RCC 7860 (cell line): ENCODE measurements at regions not wholly inside any gene's neighbourhood (a gene's known extent, or its start where the extent isn't known, plus 50 kb on each side); places are given as distances from the start of the nearest gene placed in this dataset.
A peak's percentile ranks its signal among the peaks of the same experiment; 100 is the strongest.

ENCODE experiments used
- DNase-seq: peaks from one replicate; pipeline ENCODE4 v3.0.0-alpha.2; 2015; ENCODE audit warnings: low spot score
- FAIRE-seq: peaks from 2 replicates; lab custom pipeline; 2012; peaks lifted over from hg19 to GRCh38; lab: Jason Lieb, UNC

DNA sequence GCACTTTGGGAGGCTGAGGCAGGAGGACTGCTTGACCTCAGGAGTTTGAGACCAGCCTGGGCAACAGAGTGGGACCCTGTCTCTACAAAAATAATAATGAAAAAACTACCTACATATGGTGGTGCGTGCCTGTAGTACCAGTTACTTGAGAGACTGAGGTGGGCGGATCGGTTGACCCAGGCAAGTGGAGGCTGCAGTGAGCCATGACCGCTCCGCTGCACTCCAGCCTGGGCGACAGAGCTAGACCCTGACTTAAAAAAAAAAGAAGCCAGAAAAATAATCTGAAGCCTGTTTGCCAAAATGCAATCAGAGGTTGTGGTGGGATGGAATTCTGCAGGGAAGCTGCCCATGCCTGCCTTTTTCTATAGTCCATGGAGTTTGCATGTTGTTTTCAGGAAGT lies 50.4 kb upstream of the GGTA1 start:
- DNase-seq (no peak), FAIRE-seq (no peak)

DNA sequence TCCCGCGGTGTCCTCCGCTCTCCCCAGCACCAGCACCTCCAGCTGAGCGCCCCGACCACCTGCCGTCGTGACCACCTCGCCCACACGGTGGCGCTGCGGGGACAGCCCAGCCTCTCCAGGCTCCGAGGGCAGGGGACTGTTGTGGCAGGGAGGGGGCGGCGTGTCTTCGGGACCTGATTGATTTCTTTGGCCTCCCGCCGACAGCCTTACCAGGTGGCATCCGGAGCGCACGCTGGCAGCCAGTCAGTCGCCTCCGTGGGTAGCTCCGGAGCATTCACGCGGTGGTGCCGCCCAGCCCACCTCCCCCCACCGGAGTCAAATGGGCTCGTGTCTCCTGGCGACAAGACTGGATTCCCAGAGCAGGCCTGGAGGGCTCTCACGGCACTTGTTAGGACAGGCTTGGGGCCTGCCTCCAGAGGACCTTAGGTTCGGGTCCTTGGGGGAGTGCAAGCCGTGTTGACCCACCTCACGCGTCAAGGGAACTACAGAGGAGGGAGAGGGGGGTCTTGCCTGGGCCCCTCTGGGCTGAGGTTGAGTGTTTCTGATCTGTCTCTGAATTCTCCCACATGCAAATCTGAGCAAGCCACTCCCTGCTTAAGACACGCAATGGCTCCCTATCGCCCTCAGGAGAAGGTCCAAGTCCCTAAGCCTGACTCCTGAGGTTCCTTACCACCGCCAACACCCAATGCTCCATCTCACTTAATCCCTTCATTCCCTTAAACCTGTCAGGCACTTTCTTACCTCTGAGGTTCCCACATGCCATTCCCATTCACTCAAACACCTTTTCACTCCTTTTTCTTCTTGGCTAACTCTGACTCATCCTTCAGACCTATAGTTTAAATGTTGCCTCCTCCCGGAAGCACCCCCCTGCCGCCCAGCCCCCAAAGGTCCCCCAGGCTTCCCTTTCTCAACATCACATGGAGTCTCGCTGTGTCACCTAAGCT lies 51.2 kb upstream of the GGTA1 start:
- DNase-seq (peak; percentile 35), FAIRE-seq (no peak)

DNA sequence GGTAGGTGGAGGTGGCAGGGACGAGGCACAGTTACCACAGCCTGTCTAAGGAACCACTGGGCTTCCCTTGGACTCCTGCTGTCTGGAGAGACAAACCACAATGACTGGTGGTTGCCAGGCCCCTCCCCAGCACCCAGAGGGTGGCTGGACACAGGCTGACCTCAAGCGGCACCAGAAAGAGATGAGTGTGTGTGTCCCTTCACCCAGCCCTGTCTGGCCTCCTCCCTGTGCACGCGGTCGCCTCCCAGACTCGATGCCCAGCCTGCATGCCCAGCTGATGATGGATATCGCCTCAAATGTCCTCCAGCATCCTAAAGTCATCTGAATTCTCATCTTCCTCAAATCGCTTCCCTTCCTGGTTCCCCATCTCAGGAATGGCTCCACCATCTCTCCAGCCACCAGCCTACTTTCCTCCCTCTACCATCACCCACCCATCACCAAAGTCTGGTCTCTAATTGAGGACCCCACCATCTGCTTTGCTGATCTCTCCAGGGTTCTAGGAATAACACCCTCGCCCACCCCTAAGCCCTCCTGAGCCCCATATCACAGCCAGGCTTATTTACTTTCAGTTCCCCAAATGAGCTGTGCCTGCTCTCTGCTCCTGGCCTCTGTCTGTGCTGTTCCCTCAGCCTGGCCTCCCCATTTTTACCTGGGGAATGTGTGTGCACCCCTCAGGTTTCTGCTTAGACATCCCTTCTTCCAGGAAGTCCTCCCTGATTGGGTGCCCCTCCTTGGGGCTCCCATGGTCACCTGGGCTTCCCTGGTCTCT lies 52.5 kb upstream of the GGTA1 start:
- peak; percentile 78 for FAIRE-seq
- peak; percentile 81 for DNase-seq

DNA sequence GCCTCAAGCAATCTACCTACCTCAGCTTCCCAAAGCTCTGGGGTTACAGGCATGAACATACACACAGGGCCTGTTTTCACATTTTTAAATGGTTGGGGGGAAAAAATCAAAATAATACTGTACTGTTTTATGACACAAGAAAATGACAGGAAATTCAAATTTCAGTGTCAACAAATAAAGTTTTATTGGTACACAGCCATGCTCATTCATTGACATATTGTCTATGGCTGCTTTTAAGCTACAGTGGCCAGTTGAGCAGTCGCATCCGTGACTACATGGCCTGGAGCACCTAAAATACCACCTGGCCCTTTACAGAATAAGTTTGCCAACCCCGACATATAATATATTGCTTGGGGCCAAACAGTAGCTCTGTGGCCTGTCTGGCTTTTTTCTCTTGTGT lies 56.4 kb upstream of the GGTA1 start:
- FAIRE-seq (no peak), DNase-seq (no peak)

DNA sequence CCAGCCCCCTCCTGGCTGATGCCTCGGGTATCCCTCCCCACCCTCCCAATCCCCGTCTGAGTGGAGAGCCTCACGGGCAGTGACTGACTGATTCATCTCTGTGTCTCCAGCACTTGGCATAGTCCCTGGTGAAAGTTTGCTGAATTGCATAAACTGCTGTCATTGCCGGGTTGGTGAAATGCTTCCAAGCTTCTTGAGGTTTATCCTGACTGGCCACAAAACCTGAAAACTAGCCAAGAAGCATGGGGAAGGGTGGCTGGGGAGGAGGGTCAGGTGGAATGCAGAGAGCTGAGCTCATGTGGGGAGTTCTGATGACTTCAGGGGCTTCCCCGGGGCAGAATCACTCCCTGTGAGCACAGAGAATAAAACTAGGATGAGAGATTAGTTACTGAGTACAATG lies 56.9 kb upstream of the GGTA1 start:
- DNase-seq, result peak; percentile 98
- FAIRE-seq, result peak; percentile 97

DNA sequence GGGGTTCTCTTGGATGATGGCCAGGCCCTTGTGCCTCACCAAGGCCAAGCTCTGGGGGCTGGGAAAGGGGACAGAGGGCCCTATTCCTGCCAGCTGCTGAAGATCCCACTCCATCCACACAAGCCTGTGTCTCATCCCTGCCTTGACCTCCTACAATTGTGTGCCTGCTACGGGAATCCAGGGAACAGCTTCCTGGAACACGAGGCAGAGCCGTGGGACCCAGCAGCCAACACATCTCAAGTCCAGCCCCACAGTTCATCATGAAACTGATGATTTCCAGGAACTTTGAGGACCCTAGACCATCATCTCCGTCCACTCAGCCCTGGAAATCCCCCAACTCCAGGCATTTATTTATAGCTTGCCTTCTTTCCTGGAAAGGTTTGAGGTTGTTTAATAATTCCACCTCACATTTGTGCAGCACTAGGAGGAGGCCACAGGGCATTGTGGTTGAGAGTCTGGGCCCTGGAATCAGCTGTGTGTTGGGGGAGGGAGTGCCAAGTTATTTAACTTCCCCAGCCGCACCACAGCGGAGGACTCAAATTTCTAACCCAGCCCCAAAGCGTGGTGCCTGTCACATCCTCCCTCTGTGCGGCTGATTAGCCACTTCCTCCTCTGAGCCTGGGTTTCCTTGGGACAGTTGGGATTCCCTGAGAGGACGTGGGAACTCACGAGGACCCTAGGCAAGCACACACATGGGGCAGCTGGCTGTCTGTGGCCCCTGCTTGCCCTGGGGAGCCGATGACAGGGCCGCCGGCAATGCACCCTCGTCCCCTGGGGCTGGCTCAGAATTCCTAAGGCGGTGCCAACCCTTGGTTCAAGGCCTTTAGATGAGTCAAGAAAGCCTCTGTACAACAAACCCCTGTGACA lies 58.2 kb upstream of the GGTA1 start:
- FAIRE-seq (peak; percentile 87), DNase-seq (peak; percentile 83)

DNA sequence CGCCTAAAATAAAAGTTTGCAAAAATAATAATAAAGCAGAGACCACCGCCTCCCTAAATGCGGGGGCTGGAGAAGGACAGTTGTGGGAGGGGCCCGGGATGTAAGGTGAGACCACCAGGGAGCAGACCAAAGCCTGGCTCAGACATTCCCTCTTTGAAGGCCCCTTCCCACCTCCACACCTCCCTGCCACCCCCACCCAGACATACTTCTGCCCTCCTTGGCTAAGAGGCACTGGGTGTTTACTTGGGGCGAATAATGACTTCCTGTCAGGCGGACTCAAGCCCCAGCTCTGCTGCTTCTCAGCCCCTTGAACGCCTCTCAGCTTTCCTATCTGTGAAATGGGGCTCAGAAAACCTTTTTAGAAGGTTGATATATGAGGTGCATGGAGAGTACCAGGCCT lies 58.8 kb upstream of the GGTA1 start:
- FAIRE-seq (no peak), DNase-seq (no peak)

DNA sequence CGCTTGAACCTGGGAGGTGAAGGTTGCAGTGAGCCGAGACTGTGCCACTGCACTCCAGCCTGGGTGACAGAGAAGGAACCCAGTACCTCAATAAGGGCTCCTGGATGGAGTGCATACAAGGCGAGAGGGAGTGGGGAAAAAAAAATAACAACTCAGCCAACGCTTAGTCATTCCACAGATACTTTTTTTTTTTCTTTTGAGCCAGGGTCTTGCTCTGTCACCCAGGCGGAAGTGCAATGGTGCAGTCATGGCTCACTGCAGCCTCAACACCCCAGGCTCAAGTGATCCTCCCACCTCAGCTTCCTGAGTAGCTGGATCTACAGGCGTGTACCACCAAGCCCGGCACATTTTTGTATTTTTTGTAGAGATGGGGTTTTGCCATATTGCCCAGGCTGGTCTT lies 59.5 kb upstream of the GGTA1 start:
- peak; percentile 58 for FAIRE-seq
- DNase-seq, result peak; percentile 69

DNA sequence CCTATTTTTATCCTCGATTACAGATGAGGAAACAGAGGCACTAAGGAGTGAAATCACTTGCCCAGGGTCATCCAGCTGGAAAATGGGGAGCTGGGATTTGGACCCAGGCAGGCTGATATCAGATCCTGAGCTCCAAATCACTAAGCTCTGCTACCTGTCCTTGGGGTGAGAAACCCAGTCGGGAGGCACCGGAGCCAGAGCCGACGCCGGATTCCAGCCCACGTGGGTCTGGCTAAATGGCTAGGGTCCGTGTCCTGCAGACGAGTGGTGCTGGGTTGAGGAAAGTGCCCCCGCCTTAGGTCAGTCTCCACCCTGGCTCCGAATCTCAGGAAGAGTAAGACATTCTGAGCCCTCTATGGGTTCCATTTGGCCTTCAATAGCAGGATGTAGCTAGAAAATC lies 61.3 kb upstream of the GGTA1 start:
- no peak for DNase-seq
- FAIRE-seq, result no peak

DNA sequence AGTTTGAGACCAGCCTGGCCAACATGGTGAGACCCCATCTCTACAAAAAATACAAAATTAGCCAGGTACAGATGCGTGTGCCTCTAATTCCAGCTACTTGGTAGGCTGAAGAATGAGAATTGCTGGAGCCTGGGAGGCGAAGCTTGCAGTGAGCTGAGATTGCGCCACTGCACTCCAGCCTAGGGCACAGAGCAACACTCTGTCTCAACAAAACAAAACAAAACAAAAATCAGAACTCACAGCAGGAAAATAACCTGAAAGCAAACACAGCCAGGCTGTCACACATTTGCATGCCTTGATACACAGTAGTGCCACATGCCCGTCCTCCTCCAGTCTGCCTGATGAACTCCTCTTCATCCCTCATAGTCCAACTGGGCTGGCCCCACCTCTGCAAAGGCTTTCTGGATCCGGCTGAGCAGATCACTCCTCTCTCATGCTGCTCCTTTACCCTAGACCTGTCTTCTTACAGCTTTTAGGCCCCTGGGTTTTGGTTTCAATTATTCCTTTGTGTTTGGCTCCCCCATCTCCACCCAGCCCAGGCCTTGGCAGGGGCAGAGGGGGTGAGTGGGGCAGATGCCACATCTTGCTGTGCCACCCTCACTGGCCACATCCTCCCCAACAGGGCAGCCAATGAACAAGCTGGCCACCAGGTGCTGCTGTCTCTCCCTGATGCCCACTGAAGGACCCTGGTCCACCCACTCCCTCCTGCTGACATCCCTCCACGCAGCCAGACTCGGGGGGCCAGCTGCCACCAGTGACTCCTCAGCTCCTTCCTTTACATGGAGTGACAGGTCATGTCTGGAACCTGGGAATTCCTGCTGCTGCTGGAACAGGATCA lies 62.0 kb upstream of the GGTA1 start:
- DNase-seq (no peak), FAIRE-seq (no peak)

DNA sequence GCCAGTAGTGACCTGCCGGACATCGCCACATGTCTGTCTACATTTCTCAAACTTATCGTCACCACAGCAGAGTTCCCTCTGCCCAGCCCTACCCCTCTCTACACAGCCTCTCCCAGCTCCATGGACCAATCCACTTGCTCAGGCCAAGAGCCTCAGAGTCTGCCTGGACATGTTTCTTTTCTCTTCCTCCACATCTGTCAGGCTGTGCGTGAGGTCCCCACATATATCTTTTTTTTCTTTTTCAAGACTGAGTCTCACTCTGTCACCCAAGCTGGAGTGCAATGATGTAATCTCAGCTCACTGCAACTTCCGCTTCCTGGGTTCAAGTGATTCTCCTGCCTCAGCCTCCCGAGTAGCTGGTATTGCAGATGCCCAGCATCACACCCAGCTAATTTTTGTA lies 62.7 kb upstream of the GGTA1 start:
- DNase-seq (no peak), FAIRE-seq (no peak)

DNA sequence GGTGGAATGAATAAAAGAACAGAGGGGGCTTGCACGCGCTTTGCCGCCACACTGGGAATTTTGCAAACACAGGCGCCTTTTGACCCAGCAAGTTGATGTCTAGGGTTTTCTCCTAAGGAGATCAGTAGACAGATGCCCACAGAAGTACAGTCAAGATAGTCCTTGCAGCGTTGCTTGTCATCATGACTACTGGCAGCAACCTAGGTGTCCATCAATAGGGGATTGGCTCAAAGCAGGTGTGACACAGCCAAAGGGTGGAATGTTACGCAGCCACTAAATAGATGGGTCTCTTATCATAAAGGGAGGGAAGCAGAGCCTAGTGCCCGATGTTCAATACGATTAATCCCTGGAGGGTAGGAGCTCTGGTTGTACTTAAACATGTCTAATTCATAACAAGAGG lies 63.8 kb upstream of the GGTA1 start:
- no peak for FAIRE-seq
- no peak for DNase-seq

DNA sequence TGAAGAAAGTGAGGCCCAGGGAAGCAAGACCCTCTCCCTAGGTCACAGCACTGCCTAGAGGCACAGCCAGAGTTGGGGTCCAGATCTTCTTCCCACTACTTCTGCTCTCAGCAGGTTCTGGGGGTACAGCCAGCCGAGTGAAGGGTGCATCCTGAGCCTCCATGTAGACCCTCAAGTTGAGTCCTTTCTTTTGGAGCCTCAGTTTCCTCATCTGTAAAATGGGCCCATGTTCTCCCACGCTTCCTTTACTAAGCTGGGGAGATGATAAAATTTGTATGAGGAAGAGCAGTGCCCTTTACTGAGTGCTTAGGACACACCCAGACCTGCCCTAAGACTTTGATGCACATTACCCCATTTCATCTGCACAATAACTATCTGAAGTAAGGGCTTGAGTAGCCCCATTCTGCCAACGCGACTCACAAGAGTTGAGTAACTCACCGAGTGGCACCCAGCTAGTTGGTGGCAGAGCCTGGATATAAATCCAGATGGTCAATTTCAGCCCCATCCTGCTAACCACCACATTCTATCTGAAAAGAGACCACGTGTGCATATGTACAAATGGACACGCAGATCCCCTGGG lies 64.3 kb upstream of the GGTA1 start:
- DNase-seq, result no peak
- FAIRE-seq, result no peak

DNA sequence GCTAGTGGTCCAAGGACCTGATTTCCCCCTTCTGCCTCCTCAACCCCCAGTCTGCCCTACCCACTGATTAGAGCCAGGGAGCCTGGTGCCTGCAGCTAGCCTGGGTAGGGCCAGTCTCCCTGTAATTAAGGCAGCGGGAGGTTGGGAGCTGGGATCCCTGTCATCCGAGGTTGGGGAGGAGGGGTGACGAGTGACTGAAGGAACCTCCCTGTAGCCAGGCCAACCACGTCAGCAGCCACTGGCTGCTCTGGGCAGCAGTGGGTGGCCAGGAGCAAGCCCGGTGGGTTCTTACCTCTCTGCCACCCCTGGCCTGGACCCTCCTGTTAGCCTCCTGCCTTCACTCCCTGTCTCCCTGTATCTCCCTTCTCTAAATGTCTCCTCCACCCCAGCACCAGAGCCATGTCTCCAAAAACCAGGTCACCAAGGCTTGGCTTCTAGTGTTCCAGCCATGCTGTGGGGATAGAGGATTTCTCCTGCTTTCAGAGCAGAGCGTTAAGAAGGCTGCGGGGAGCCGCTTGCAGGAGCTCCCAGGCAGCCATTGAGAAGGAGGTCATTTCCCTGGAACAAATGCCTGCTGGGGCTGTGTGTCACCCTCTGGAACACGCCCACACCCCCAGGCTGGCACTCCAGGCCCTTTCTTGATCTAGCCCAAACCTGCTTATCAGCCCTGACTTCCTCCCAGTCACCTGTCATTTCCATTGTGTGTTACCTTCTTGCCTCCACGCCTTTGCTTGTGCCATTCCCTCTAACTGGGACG lies 65.0 kb upstream of the GGTA1 start:
- FAIRE-seq, result no peak
- DNase-seq, result no peak

DNA sequence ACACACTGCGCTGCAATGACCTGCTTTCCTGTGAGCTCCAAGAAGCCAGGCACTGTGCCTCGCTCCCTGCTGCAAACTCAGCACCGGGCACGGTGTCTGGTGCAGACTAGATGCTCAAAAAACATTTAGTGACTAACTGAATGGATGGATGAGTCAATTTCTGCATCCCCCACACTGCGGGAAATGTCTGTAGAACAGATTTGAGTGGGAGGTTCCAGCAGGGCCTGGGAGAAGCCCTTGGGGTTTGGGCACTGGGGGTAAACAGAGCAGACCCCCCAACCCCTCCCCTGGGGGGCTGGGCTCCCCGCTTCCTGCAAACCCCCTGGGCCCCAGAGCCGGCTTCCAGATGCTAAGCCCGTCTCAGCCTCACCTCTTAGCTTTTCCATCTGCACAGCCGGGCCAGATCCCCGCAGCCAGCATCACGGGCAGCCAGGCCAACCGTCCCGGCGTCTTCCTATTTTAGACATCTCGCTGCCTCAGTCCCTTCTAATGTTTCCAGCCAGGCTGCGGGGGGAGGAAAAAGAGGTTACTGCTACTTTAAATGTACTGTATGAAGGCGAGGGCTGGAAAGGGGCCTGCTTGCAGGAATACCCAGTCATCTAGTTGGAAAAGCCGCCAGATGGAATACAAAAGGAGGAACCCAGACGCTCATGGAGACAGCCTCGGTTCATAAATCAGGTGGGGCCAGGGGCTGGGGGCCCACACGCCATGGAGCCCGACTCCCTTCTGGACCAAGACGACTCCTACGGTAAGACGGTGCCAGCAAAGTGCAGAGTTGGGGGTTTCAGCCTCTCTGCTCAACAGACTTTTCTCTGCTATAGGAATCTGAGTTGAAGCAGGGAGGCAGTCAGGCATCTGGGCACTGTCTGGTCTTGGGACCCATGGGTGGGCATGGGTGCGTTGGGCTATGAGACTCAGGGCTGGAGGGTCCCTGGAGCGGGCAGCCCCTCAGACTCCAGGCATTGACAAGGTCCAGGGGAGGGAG lies 67.1 kb upstream of the GGTA1 start:
- peak; percentile 12 for DNase-seq
- no peak for FAIRE-seq

DNA sequence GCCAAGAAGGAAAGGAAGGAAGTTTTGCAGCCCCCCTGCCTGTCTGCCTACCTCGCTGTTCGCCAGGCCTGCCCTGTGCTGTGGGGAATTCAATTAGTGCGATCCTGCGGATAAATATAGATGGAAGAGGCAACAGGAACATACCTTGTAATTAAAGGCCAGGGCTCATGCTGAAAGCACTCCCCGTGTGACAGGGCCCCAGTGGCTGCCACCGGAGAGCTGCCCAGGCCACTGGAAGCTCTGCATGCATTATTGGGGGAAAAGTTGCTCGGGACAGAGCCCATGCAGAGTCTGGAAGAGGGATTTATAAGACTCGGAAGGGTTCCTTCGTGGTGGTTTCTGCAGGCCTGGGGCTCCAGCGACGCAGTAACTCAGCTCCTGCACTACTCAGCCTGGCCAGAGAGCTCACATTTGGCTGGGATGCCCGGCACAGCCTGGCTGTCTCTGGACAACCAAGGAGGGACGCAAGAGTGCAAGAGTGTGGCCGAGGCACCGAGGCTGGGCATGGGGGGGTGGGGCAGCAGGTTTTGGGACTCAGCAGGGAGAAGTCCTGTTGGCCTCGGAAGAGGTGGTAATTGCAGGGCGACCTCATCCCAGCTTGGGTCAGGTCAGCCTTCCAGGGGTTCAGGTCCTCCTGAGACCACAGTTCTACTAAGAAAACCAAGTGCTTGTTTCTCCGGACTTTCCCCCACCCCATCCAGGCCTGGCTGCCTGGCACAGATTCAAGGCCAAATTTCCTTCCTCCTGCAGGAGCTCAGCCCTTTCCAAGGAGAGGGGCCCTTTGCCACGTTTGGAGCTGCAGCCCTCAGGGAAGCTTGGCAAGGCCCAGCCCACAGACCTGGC lies 68.1 kb upstream of the GGTA1 start:
- FAIRE-seq (no peak), DNase-seq (no peak)
